Aorta (tissue), 5 donors: ENCODE measurements at regions not wholly inside any gene's neighbourhood (a gene's known extent, or its start where the extent isn't known, plus 50 kb on each side); places are given as distances from the start of the nearest gene placed in this dataset.

Experiments used
- ATAC-seq: fragments of 200-7000 bp; cut with Tn5 transposase; one replicate; pipeline ENCODE4 v1.9.1; 2022; ENCODE audit warnings: moderate library complexity; ENCODE audit not compliant: low FRiP score
- DNase-seq, 2 donors: peaks; one replicate each; pipeline ENCODE4 v3.0.0-alpha.2; 2020
- H3K27ac ChIP-seq, 2 donors: one replicate each; pipeline ENCODE4 v1.5.1; 2013; ENCODE audit warnings: low read length in 2 of 2, mild to moderate bottlenecking in 2 of 2, moderate library complexity in 2 of 2, control low read depth in 1 of 2, inconsistent platforms in 1 of 2, low read depth in 1 of 2
- H3K27me3 ChIP-seq, 2 donors: one replicate each; pipeline ENCODE4 v1.6.1; 2013; ENCODE audit warnings: control low read depth in 1 of 2, low read length in 1 of 2, mild to moderate bottlenecking in 1 of 2, moderate library complexity in 1 of 2; ENCODE audit not compliant: insufficient read depth in 2 of 2, control insufficient read depth in 1 of 2
- H3K36me3 ChIP-seq, 2 donors: one replicate each; pipeline ENCODE4 v1.6.1; 2013; ENCODE audit warnings: control low read depth in 1 of 2, low read length in 1 of 2, mild to moderate bottlenecking in 1 of 2; ENCODE audit not compliant: insufficient read depth in 2 of 2, control insufficient read depth in 1 of 2
- H3K4me1 ChIP-seq, 2 donors: one replicate each; pipeline ENCODE4 v1.6.1; 2013; ENCODE audit warnings: low read length in 2 of 2, control low read depth in 1 of 2, mild to moderate bottlenecking in 1 of 2, moderate library complexity in 1 of 2; ENCODE audit not compliant: insufficient read depth in 2 of 2, control insufficient read depth in 1 of 2
- H3K4me3 ChIP-seq, 2 donors: one replicate each; pipeline ENCODE4 v1.5.1; 2013; ENCODE audit warnings: low read length in 2 of 2, control low read depth in 1 of 2, mild to moderate bottlenecking in 1 of 2
- H3K9me3 ChIP-seq: one replicate; pipeline ENCODE4 v1.6.1; 2013; ENCODE audit warnings: mild to moderate bottlenecking, low read length; ENCODE audit not compliant: control insufficient read depth
- WGBS, 2 donors: extraction: QIAGEN DNeasy Blood & Tissue Kit; methylation state at CpG; one replicate each; pipeline ENCODE4 v1.1.7; 2013; 5-methylcytosine and 5-hydroxymethylcytosine counted together
- intact Hi-C, 2 donors: fragments of 100-400 bp; cut with DNase I; formaldehyde crosslinking; loops; one replicate each; pipeline versions ENCODE4 v1.14.2 to v1.15.0; 2022
- donor health status: healthy with polysubstance abuse.
- donor health status: Bipolar disorder and iron deficiency.
- donor health status: DM: no; HTN: no; CAD: no.
- donor health status: DM: no; HTN: no; CAD: no.
- donor health status: DM: yes; HTN: yes; CAD: no.

- H3K36me3 ChIP-seq, result no peaks in the 10 kb centered on the region
- ATAC-seq (no peak), DNase-seq (no peak)
- H3K4me3 ChIP-seq, result no peak overlapping the region
- H3K27ac ChIP-seq, result no peak overlapping the region
- 89 to 95% methylated on average over 6 of the region's 6 CpGs for WGBS, 2 donors
- H3K27me3 ChIP-seq, result no peaks in the 10 kb centered on the region
- no peaks in the 10 kb centered on the region for H3K4me1 ChIP-seq
- H3K9me3 ChIP-seq, result no peaks in the 10 kb centered on the region
- intact Hi-C loops, result no loop called here
Observed at GRCh38 chr5:54876556-54876955, 108.8 kb downstream of the ESM1 start.

- DNase-seq (no peak), ATAC-seq (no peak)
- no peaks in the 10 kb centered on the region for H3K27me3 ChIP-seq
- H3K4me3 ChIP-seq, result no peak overlapping the region
- no peaks in the 10 kb centered on the region for H3K4me1 ChIP-seq
- no peaks in the 10 kb centered on the region for H3K9me3 ChIP-seq
- H3K27ac ChIP-seq, result no peak overlapping the region
- no peaks in the 10 kb centered on the region for H3K36me3 ChIP-seq
- intact Hi-C loops, result no loop called here
- 3 to 20% methylated on average over 7 of the region's 7 CpGs for WGBS, 2 donors
Observed at GRCh38 chr5:54874337-54875021, 110.9 kb downstream of the ESM1 start.

GRCh38 chr5:54873691-54874090 is 111.7 kb downstream of the ESM1 start:
- 90 to 94% methylated on average over 2 of the region's 2 CpGs for WGBS, 2 donors
- ATAC-seq (no peak), DNase-seq (no peak)
- Histone ChIP-seq H3K27ac (no peak overlapping the region), H3K4me1 (no peaks in the 10 kb centered on the region), H3K4me3 (no peak overlapping the region), H3K36me3 (no peaks in the 10 kb centered on the region), H3K27me3 (no peaks in the 10 kb centered on the region), H3K9me3 (no peaks in the 10 kb centered on the region)
- intact Hi-C loops, result no loop called here

- DNase-seq, result no peak
- Histone ChIP-seq H3K4me1 (no peaks in the 10 kb centered on the region), H3K27me3 (no peaks in the 10 kb centered on the region), H3K9me3 (no peaks in the 10 kb centered on the region), H3K36me3 (no peaks in the 10 kb centered on the region), H3K4me3 (no peak overlapping the region), H3K27ac (no peak overlapping the region)
- ATAC-seq, result no peak
- 84 to 90% methylated on average over 1 of the region's 1 CpG for WGBS, 2 donors
- intact Hi-C loops, result no loop called here
Observed at GRCh38 chr5:54872810-54873209, 112.6 kb downstream of the ESM1 start.

GRCh38 chr5:54870271-54870670 is 115.1 kb downstream of the ESM1 start:
- WGBS, 2 donors, result 82 to 89% methylated on average over 3 of the region's 3 CpGs
- DNase-seq (no peak), ATAC-seq (no peak)
- Histone ChIP-seq H3K4me3 (no peak overlapping the region), H3K9me3 (no peaks in the 10 kb centered on the region), H3K27ac (no peak overlapping the region), H3K27me3 (no peaks in the 10 kb centered on the region), H3K36me3 (no peaks in the 10 kb centered on the region), H3K4me1 (no peaks in the 10 kb centered on the region)
- intact Hi-C loops, result no loop called here

- H3K27ac ChIP-seq, result no peak overlapping the region
- no peaks in the 10 kb centered on the region for H3K27me3 ChIP-seq
- intact Hi-C loops, result loop anchor here in 1 of 2 donors (5.0 kb wide), 1 partner anchor 352 kb away; the partner anchor contains the start of gene SNX18
- ATAC-seq (no peak), DNase-seq (no peak)
- H3K9me3 ChIP-seq, result no peaks in the 10 kb centered on the region
- H3K36me3 ChIP-seq, result no peaks in the 10 kb centered on the region
- H3K4me3 ChIP-seq, result no peak overlapping the region
- 95 to 97% methylated on average over 1 of the region's 1 CpG for WGBS, 2 donors
- H3K4me1 ChIP-seq, result no peaks in the 10 kb centered on the region
Observed at GRCh38 chr5:54869691-54870090, 115.7 kb downstream of the ESM1 start.

GRCh38 chr5:54868511-54869483 is 116.6 kb downstream of the ESM1 start:
- Histone ChIP-seq H3K27me3 (no peaks in the 10 kb centered on the region), H3K36me3 (no peaks in the 10 kb centered on the region), H3K4me1 (no peaks in the 10 kb centered on the region), H3K9me3 (no peaks in the 10 kb centered on the region), H3K27ac (no peak overlapping the region), H3K4me3 (no peak overlapping the region)
- ATAC-seq (no peak), DNase-seq (no peak)
- WGBS, 2 donors, result 86 to 90% methylated on average over 12 of the region's 12 CpGs
- intact Hi-C loops, result loop anchor here in 1 of 2 donors (5.0 kb wide), 1 partner anchor 351 kb away; the partner anchor contains the start of gene SNX18

GRCh38 chr5:54867310-54867944 is 118.0 kb downstream of the ESM1 start:
- Histone ChIP-seq H3K4me3 (peak overlapping the region in 1 of 2 donors; percentile 63), H3K27me3 (no peaks in the 10 kb centered on the region), H3K36me3 (no peaks in the 10 kb centered on the region), H3K9me3 (no peaks in the 10 kb centered on the region), H3K27ac (no peak overlapping the region), H3K4me1 (no peaks in the 10 kb centered on the region)
- ATAC-seq (peak; percentile 68), DNase-seq (no peak)
- intact Hi-C loops, result loop anchor here (1.0 to 5.0 kb wide), 2 partner anchors 350 kb away; partner anchors contain the start of gene SNX18 (in 2 of the 2)
- WGBS, 2 donors, result 17 to 18% methylated on average over 7 of the region's 7 CpGs
